DOHH2 (cell line): ENCODE measurements at regions not wholly inside any gene's neighbourhood (a gene's known extent, or its start where the extent isn't known, plus 50 kb on each side); places are given as distances from the start of the nearest gene placed in this dataset.

Experiments used
- CTCF ChIP-seq: fragments of 200-600 bp; sonication (generic); IDR thresholded peaks from one replicate; pipeline ENCODE4 v1.5.1; 2014; ENCODE audit warnings: antibody characterized with exemption, mild to moderate bottlenecking, low read depth, low read length; ENCODE audit not compliant: poor library complexity, severe bottlenecking
- EZH2phosphoT487 ChIP-seq: fragments of 200-600 bp; sonication (generic); IDR thresholded peaks from 2 replicates; pipeline ENCODE4 v1.6.1; 2017; ENCODE audit warnings: borderline replicate concordance, mild to moderate bottlenecking, antibody characterized with exemption, low read length, moderate library complexity, mixed read lengths

DNA sequence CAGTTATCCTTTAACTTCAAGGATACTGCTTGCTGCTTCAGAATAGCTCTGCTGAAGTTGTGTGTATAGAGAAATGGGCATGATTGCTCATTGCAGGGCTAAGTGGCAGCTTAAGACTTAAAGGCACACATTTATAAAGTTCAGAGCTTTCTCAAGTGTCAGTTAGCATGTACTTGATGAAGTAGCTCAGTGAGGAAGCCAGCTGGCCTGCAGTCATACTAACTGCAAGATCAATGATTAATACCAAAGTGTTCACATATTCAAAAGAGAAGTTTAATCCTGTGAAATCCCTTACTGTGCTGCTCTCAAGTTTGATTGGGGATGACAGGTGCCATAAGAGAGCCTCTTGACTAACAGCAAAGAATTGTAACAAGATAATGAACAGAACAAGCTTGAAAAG lies 483.4 kb upstream of the NUDT12 start:
- TF ChIP-seq CTCF (no peak), EZH2phosphoT487 (no peak)
